ENCODE measurements at regions not wholly inside any gene's neighbourhood (a gene's known extent, or its start where the extent isn't known, plus 50 kb on each side); places are given as distances from the start of the nearest gene placed in this dataset.

GRCh38 chr12:114165921-114166320 lies 199.8 kb upstream of the RBM19 start:
- TF ChIP-seq POLR2A (IDR thresholded peaks at IDR 0.05; ENCODE audit: low read depth, low read length) (no peak), CTCF (IDR thresholded peaks at IDR 0.05; ENCODE audit: extremely low read depth in 1 of 2, insufficient read depth in 1 of 2, low read depth in 1 of 2, low read length in 2 of 2) (no peak), FOS (IDR thresholded peaks at IDR 0.05; ENCODE audit: borderline replicate concordance, insufficient read depth, low read length) (no peak), MAX (IDR thresholded peaks at IDR 0.05; ENCODE audit: insufficient read depth, insufficient read length) (no peak)

Data from endothelial cell of umbilical vein (primary cell).